ENCODE measurements at regions not wholly inside any gene's neighbourhood (a gene's known extent, or its start where the extent isn't known, plus 50 kb on each side); places are given as distances from the start of the nearest gene placed in this dataset.
"Not testable (repeated sequence)": the region's sequence is repeated elsewhere in the genome, so short reads cannot be mapped to it uniquely, and the experiment has no call there.

GRCh38 chr6:50993941-50994720 is 175.5 kb downstream of the TFAP2B start:
- no peak overlapping the region for H3K4me3 Mint-ChIP-seq
- no peaks in the 10 kb centered on the region for H3K4me1 Mint-ChIP-seq (ENCODE audit: low read depth)
- no peak for DNase-seq (ENCODE audit: low spot score)
- no peaks in the 10 kb centered on the region for H3K36me3 Mint-ChIP-seq (ENCODE audit: low read depth)
- peaks cover 3% of the 10 kb centered on the region for H3K9me3 Mint-ChIP-seq
- H3K27me3 Mint-ChIP-seq (ENCODE audit: low read depth): no peaks in the 10 kb centered on the region
- H3K27ac Mint-ChIP-seq: no peak overlapping the region

- Mint-ChIP-seq H3K4me1 (ENCODE audit: low read depth) (no peaks in the 10 kb centered on the region), H3K27me3 (ENCODE audit: low read depth) (no peaks in the 10 kb centered on the region), H3K9me3 (peaks cover 3% of the 10 kb centered on the region), H3K36me3 (ENCODE audit: low read depth) (no peaks in the 10 kb centered on the region), H3K4me3 (no peak overlapping the region), H3K27ac (no peak overlapping the region)
- no peak for DNase-seq (ENCODE audit: low spot score)
Measured at GRCh38 chr6:50995036-50995435, 176.4 kb downstream of the TFAP2B start.

- Mint-ChIP-seq H3K9me3 (no peaks in the 10 kb centered on the region), H3K4me1 (ENCODE audit: low read depth) (no peaks in the 10 kb centered on the region), H3K4me3 (no peak overlapping the region), H3K27me3 (ENCODE audit: low read depth) (no peaks in the 10 kb centered on the region), H3K27ac (no peak overlapping the region), H3K36me3 (ENCODE audit: low read depth) (no peaks in the 10 kb centered on the region)
- DNase-seq (ENCODE audit: low spot score): no peak
Measured at GRCh38 chr6:50998905-50999304, 180.2 kb downstream of the TFAP2B start.

- no peak for DNase-seq (ENCODE audit: low spot score)
- no peaks in the 10 kb centered on the region for H3K36me3 Mint-ChIP-seq (ENCODE audit: low read depth)
- H3K4me3 Mint-ChIP-seq: no peak overlapping the region
- no peaks in the 10 kb centered on the region for H3K27me3 Mint-ChIP-seq (ENCODE audit: low read depth)
- H3K27ac Mint-ChIP-seq: no peak overlapping the region
- H3K9me3 Mint-ChIP-seq: no peaks in the 10 kb centered on the region
- no peaks in the 10 kb centered on the region for H3K4me1 Mint-ChIP-seq (ENCODE audit: low read depth)
Measured at GRCh38 chr6:51001399-51001798, 182.7 kb downstream of the TFAP2B start.

GRCh38 chr6:51004380-51004779 is 185.7 kb downstream of the TFAP2B start:
- Mint-ChIP-seq H3K36me3 (ENCODE audit: low read depth) (no peaks in the 10 kb centered on the region), H3K9me3 (no peaks in the 10 kb centered on the region), H3K27me3 (ENCODE audit: low read depth) (no peaks in the 10 kb centered on the region), H3K4me3 (no peak overlapping the region), H3K27ac (no peak overlapping the region), H3K4me1 (ENCODE audit: low read depth) (no peaks in the 10 kb centered on the region)
- DNase-seq (ENCODE audit: low spot score): no peak

GRCh38 chr6:51005779-51006178 is 187.1 kb downstream of the TFAP2B start:
- DNase-seq (ENCODE audit: low spot score): no peak
- Mint-ChIP-seq H3K27ac (no peak overlapping the region), H3K36me3 (ENCODE audit: low read depth) (no peaks in the 10 kb centered on the region), H3K4me1 (ENCODE audit: low read depth) (no peaks in the 10 kb centered on the region), H3K4me3 (no peak overlapping the region), H3K27me3 (ENCODE audit: low read depth) (no peaks in the 10 kb centered on the region), H3K9me3 (no peaks in the 10 kb centered on the region)

- Mint-ChIP-seq H3K36me3 (ENCODE audit: low read depth) (no peaks in the 10 kb centered on the region), H3K27ac (no peak overlapping the region), H3K9me3 (no peaks in the 10 kb centered on the region), H3K4me3 (no peak overlapping the region), H3K27me3 (ENCODE audit: low read depth) (no peaks in the 10 kb centered on the region), H3K4me1 (ENCODE audit: low read depth) (no peaks in the 10 kb centered on the region)
- no peak for DNase-seq (ENCODE audit: low spot score)
Measured at GRCh38 chr6:51007237-51007636, 188.6 kb downstream of the TFAP2B start.

- not testable (repeated sequence) for DNase-seq (ENCODE audit: low spot score); H3K27me3 Mint-ChIP-seq (ENCODE audit: low read depth); H3K9me3 Mint-ChIP-seq; H3K36me3 Mint-ChIP-seq (ENCODE audit: low read depth); H3K27ac Mint-ChIP-seq; H3K4me1 Mint-ChIP-seq (ENCODE audit: low read depth); H3K4me3 Mint-ChIP-seq
Measured at GRCh38 chr6:51008693-51009092, 190.0 kb downstream of the TFAP2B start.

GRCh38 chr6:51013376-51013775 is 194.7 kb downstream of the TFAP2B start:
- Mint-ChIP-seq H3K4me1 (ENCODE audit: low read depth) (no peaks in the 10 kb centered on the region), H3K4me3 (no peak overlapping the region), H3K27ac (no peak overlapping the region), H3K27me3 (ENCODE audit: low read depth) (no peaks in the 10 kb centered on the region), H3K9me3 (no peaks in the 10 kb centered on the region), H3K36me3 (ENCODE audit: low read depth) (no peaks in the 10 kb centered on the region)
- no peak for DNase-seq (ENCODE audit: low spot score)

GRCh38 chr6:51015394-51015793 is 196.7 kb downstream of the TFAP2B start:
- Mint-ChIP-seq H3K36me3 (ENCODE audit: low read depth) (no peaks in the 10 kb centered on the region), H3K4me1 (ENCODE audit: low read depth) (no peaks in the 10 kb centered on the region), H3K27ac (no peak overlapping the region), H3K27me3 (ENCODE audit: low read depth) (no peaks in the 10 kb centered on the region), H3K4me3 (no peak overlapping the region), H3K9me3 (no peaks in the 10 kb centered on the region)
- DNase-seq (ENCODE audit: low spot score): no peak

- no peak overlapping the region for H3K4me3 Mint-ChIP-seq
- no peaks in the 10 kb centered on the region for H3K36me3 Mint-ChIP-seq (ENCODE audit: low read depth)
- H3K27me3 Mint-ChIP-seq (ENCODE audit: low read depth): no peaks in the 10 kb centered on the region
- no peaks in the 10 kb centered on the region for H3K9me3 Mint-ChIP-seq
- no peak overlapping the region for H3K27ac Mint-ChIP-seq
- no peaks in the 10 kb centered on the region for H3K4me1 Mint-ChIP-seq (ENCODE audit: low read depth)
- DNase-seq (ENCODE audit: low spot score): no peak
Measured at GRCh38 chr6:51016489-51016888, 197.8 kb downstream of the TFAP2B start.

GRCh38 chr6:51019806-51020205 is 201.1 kb downstream of the TFAP2B start:
- Mint-ChIP-seq H3K4me3 (no peak overlapping the region), H3K9me3 (no peaks in the 10 kb centered on the region), H3K27ac (no peak overlapping the region), H3K36me3 (ENCODE audit: low read depth) (no peaks in the 10 kb centered on the region), H3K4me1 (ENCODE audit: low read depth) (no peaks in the 10 kb centered on the region), H3K27me3 (ENCODE audit: low read depth) (no peaks in the 10 kb centered on the region)
- no peak for DNase-seq (ENCODE audit: low spot score)

GRCh38 chr6:51021171-51021570 is 202.5 kb downstream of the TFAP2B start:
- Mint-ChIP-seq H3K4me3 (no peak overlapping the region), H3K27me3 (ENCODE audit: low read depth) (no peaks in the 10 kb centered on the region), H3K27ac (no peak overlapping the region), H3K9me3 (no peaks in the 10 kb centered on the region), H3K4me1 (ENCODE audit: low read depth) (no peaks in the 10 kb centered on the region), H3K36me3 (ENCODE audit: low read depth) (no peaks in the 10 kb centered on the region)
- no peak for DNase-seq (ENCODE audit: low spot score)

- no peak for DNase-seq (ENCODE audit: low spot score)
- no peaks in the 10 kb centered on the region for H3K9me3 Mint-ChIP-seq
- H3K27ac Mint-ChIP-seq: no peak overlapping the region
- H3K4me1 Mint-ChIP-seq (ENCODE audit: low read depth): no peaks in the 10 kb centered on the region
- H3K27me3 Mint-ChIP-seq (ENCODE audit: low read depth): no peaks in the 10 kb centered on the region
- no peak overlapping the region for H3K4me3 Mint-ChIP-seq
- H3K36me3 Mint-ChIP-seq (ENCODE audit: low read depth): no peaks in the 10 kb centered on the region
Measured at GRCh38 chr6:51024126-51024525, 205.5 kb downstream of the TFAP2B start.

All from T-helper 2 cell treated with Interferon-gamma antibody and Interleukin-4, amounts not matched to agents 5 μg/mL and 100 μg/mL, for 36 hours (primary cell).